Natural killer cell (primary cell): ENCODE measurements at regions not wholly inside any gene's neighbourhood (a gene's known extent, or its start where the extent isn't known, plus 50 kb on each side); places are given as distances from the start of the nearest gene placed in this dataset.

Experiments used
- ATAC-seq, 3 donors: fragments of 150-1000 bp in 2 of 3; fragments of 200-7000 bp in 1 of 3; cut with Tn5 transposase; 1 replicate in 1 of 3; 2 replicates in 2 of 3; pipeline ENCODE4 v1.10.0; 2021; ENCODE audit warnings: mild to moderate bottlenecking in 2 of 3, moderate library complexity in 2 of 3
- DNase-seq, 2 donors: peaks; one replicate each; pipeline versions ENCODE4 v3.0.0 to v3.0.0-alpha.2; 2013 to 2021; ENCODE audit warnings: mixed read lengths in 1 of 2
- H3K27ac ChIP-seq: one replicate; pipeline ENCODE4 v1.5.1; 2013; ENCODE audit warnings: mild to moderate bottlenecking, low read length
- H3K27me3 ChIP-seq: one replicate; pipeline ENCODE4 v1.6.1; 2013; ENCODE audit warnings: low read length; ENCODE audit not compliant: control insufficient read depth, insufficient read depth
- H3K36me3 ChIP-seq: one replicate; pipeline ENCODE4 v1.6.1; 2013; ENCODE audit warnings: low read length; ENCODE audit not compliant: control insufficient read depth, insufficient read depth
- H3K4me1 ChIP-seq: one replicate; pipeline ENCODE4 v1.6.1; 2013; ENCODE audit warnings: low read length; ENCODE audit not compliant: control insufficient read depth, insufficient read depth
- H3K4me3 ChIP-seq: one replicate; pipeline ENCODE4 v1.5.1; 2013; ENCODE audit warnings: low read length
- H3K9me3 ChIP-seq: one replicate; pipeline ENCODE4 v1.6.1; 2013; ENCODE audit warnings: low read length; ENCODE audit not compliant: control insufficient read depth, insufficient read depth
- H3K27ac Mint-ChIP-seq, 2 donors: one replicate each; pipeline ENCODE4 v1.8.0; 2022; ENCODE audit warnings: mild to moderate bottlenecking in 2 of 2, mixed read lengths in 2 of 2, moderate library complexity in 1 of 2
- H3K27me3 Mint-ChIP-seq, 2 donors: one replicate each; pipeline ENCODE4 v1.8.0; 2022; ENCODE audit warnings: low read depth in 2 of 2, mixed read lengths in 2 of 2
- H3K36me3 Mint-ChIP-seq: one replicate; pipeline ENCODE4 v1.8.0; 2022; ENCODE audit warnings: mixed read lengths
- H3K4me1 Mint-ChIP-seq, 2 donors: one replicate each; pipeline ENCODE4 v1.8.0; 2022; ENCODE audit warnings: mixed read lengths in 2 of 2
- H3K4me3 Mint-ChIP-seq: one replicate; pipeline ENCODE4 v1.8.0; 2022; ENCODE audit warnings: mild to moderate bottlenecking, moderate library complexity, mixed read lengths
- H3K9me3 Mint-ChIP-seq, 2 donors: one replicate each; pipeline ENCODE4 v1.8.0; 2022; ENCODE audit warnings: mixed read lengths in 2 of 2
- WGBS: methylation state at CpG from one replicate; pipeline ENCODE4 v1.1.7; 2013; ENCODE audit warnings: missing lambda C conversion rate; ENCODE audit not compliant: insufficient coverage; 5-methylcytosine and 5-hydroxymethylcytosine counted together
- intact Hi-C: fragments of 100-400 bp; cut with micrococcal nuclease; formaldehyde crosslinking; loops from one replicate; pipeline ENCODE4 v1.14.2; 2022
- TF ChIP-seq, protein P1 (sequence below): fragments of 200-600 bp; IDR thresholded peaks from one replicate; pipeline ENCODE4 v1.8.0; 2022; ENCODE audit warnings: antibody characterized with exemption

DNA sequence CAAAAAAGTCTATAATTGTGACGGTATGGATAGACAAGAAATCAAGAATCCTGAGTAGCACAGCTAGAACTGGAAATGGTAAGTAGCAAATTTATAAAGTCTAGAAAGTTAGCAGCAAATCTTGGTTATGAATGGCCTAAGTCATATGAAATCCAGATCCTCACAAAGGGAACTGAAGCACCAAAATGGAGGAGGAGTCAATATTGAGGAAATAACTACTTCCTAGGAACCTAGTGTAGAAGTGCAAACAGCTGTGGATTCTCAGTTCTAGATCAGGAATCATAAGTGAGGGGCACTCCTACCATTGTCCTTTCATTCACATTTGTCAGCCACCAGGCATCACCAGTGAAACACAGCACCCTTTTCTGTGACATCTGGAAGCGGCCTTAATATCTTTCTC lies 202.2 kb upstream of the DCN start:
- H3K9me3 Mint-ChIP-seq: no peaks in the 10 kb centered on the region
- no peaks in the 10 kb centered on the region for H3K36me3 ChIP-seq
- ATAC-seq: no peak
- no peak overlapping the region for H3K27ac Mint-ChIP-seq
- no peak overlapping the region for H3K4me3 Mint-ChIP-seq
- peaks cover 9 to 10% of the 10 kb centered on the region in 2 donors for H3K4me1 Mint-ChIP-seq
- TF ChIP-seq, protein P1, sequence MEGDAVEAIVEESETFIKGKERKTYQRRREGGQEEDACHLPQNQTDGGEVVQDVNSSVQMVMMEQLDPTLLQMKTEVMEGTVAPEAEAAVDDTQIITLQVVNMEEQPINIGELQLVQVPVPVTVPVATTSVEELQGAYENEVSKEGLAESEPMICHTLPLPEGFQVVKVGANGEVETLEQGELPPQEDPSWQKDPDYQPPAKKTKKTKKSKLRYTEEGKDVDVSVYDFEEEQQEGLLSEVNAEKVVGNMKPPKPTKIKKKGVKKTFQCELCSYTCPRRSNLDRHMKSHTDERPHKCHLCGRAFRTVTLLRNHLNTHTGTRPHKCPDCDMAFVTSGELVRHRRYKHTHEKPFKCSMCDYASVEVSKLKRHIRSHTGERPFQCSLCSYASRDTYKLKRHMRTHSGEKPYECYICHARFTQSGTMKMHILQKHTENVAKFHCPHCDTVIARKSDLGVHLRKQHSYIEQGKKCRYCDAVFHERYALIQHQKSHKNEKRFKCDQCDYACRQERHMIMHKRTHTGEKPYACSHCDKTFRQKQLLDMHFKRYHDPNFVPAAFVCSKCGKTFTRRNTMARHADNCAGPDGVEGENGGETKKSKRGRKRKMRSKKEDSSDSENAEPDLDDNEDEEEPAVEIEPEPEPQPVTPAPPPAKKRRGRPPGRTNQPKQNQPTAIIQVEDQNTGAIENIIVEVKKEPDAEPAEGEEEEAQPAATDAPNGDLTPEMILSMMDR: no peak
- no peaks in the 10 kb centered on the region for H3K36me3 Mint-ChIP-seq
- intact Hi-C loops: loop anchor here (5.0 to 10.0 kb wide), 2 partner anchors 760 to 1022 kb away; partner anchors contain the start of gene BTG1
- H3K27me3 ChIP-seq: peaks cover 6% of the 10 kb centered on the region
- no peak overlapping the region for H3K27ac ChIP-seq
- no peaks in the 10 kb centered on the region for H3K4me1 ChIP-seq
- H3K9me3 ChIP-seq: no peaks in the 10 kb centered on the region
- peaks cover 19 to 22% of the 10 kb centered on the region in 2 donors for H3K27me3 Mint-ChIP-seq
- WGBS: 100% methylated on average over 1 of the region's 2 CpGs
- H3K4me3 ChIP-seq: no peak overlapping the region
- DNase-seq: no peak

DNA sequence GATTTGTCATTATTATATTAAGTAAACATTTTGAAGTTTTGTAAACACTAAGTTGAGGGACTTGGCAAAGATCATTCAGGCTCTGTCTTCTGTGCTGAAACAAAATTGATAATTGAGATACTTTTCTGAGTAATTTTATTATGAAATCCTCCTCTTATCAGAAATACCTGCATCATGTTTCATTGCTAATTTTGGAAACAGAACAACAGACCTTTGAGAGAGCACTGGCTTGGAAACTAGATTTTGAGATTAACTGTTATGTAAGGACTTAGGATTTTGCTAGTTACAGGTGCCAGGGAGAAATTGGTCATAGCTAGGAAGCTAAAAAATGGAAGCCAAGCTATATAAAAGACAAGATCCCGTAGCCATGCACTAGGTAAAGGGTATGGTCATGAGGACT lies 201.7 kb upstream of the DCN start:
- intact Hi-C loops: loop anchor here (5.0 to 10.0 kb wide), 2 partner anchors 760 to 1023 kb away; partner anchors contain the start of gene BTG1
- H3K4me1 ChIP-seq: no peaks in the 10 kb centered on the region
- Mint-ChIP-seq H3K27me3 (peaks cover 19 to 22% of the 10 kb centered on the region in 2 donors), H3K4me3 (no peak overlapping the region), H3K9me3 (no peaks in the 10 kb centered on the region), H3K4me1 (peaks cover 9 to 10% of the 10 kb centered on the region in 2 donors), H3K27ac (no peak overlapping the region), H3K36me3 (no peaks in the 10 kb centered on the region)
- no peak overlapping the region for H3K4me3 ChIP-seq
- no peaks in the 10 kb centered on the region for H3K36me3 ChIP-seq
- H3K9me3 ChIP-seq: no peaks in the 10 kb centered on the region
- WGBS: 82% methylated on average over 1 of the region's 1 CpG
- ATAC-seq (no peak), DNase-seq (no peak)
- peaks cover 6% of the 10 kb centered on the region for H3K27me3 ChIP-seq
- TF ChIP-seq, protein P1: no peak
- H3K27ac ChIP-seq: no peak overlapping the region

DNA sequence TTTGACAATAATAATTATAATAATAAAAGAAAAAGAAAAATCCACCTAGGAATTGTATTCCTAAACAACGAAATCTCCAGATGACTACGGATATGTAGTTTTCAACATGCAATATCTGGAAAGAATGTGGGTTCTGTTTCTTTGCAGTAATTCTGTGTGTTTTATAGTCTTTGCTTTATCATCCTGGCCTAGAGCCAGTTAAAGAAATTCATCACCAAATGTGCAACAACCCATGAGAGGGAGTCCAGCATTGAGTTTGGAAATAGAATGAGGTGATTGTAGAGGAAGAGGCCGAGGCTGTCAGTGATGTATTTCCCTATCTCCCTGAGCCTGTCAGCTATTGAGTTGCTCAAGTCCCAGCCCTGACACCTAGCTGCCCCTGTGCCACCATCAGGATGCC lies 200.5 kb upstream of the DCN start:
- Histone ChIP-seq H3K27ac (no peak overlapping the region), H3K4me3 (no peak overlapping the region), H3K4me1 (no peaks in the 10 kb centered on the region), H3K27me3 (peaks cover 6% of the 10 kb centered on the region), H3K36me3 (no peaks in the 10 kb centered on the region), H3K9me3 (no peaks in the 10 kb centered on the region)
- H3K4me1 Mint-ChIP-seq: peaks cover 9 to 10% of the 10 kb centered on the region in 2 donors
- no peak overlapping the region for H3K4me3 Mint-ChIP-seq
- H3K36me3 Mint-ChIP-seq: no peaks in the 10 kb centered on the region
- peaks cover 28 to 34% of the 10 kb centered on the region in 2 donors for H3K27me3 Mint-ChIP-seq
- no peaks in the 10 kb centered on the region for H3K9me3 Mint-ChIP-seq
- WGBS: 73% methylated on average over 3 of the region's 3 CpGs
- no peak for DNase-seq
- intact Hi-C loops: loop anchor here (5.0 to 10.0 kb wide), 2 partner anchors 762 to 1024 kb away; partner anchors contain the start of gene BTG1
- TF ChIP-seq, protein P1: no peak
- H3K27ac Mint-ChIP-seq: no peak overlapping the region
- ATAC-seq: no peak

DNA sequence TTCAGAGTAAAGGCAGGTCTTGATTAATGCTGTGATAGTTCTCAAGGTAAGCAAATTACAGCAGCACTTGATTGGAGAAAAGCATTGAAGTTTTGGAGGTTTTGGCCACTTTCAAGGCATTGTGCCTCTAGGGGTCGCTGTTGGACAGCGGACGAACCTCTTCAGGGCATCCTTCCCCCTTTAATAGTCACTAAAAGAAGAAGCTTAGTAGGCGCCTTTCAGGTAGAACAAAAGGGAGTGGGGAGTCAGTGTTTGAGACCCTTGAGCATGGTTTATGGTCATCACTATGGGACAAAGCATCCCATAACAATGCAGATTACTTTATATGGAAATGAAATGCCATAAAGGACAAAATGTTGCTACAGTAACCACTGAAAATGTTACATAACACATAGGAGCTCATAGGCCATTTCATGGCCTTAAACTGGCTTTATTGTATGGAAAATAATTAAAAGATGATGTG lies 199.5 kb upstream of the DCN start:
- H3K4me3 ChIP-seq: no peak overlapping the region
- 10% methylated on average over 4 of the region's 4 CpGs for WGBS
- H3K27ac ChIP-seq: no peak overlapping the region
- intact Hi-C loops: loop anchor here (1.0 to 10.0 kb wide), 4 partner anchors 763 to 1268 kb away; partner anchors contain the start of gene BTG1
- Mint-ChIP-seq H3K36me3 (no peaks in the 10 kb centered on the region), H3K9me3 (no peaks in the 10 kb centered on the region), H3K27me3 (peaks cover 24 to 34% of the 10 kb centered on the region in 2 donors), H3K27ac (peak overlapping the region in 1 of 2 donors; percentile 39), H3K4me3 (no peak overlapping the region), H3K4me1 (peaks cover 9 to 10% of the 10 kb centered on the region in 2 donors)
- ATAC-seq: peak; percentile 79 to 88 (median 85)
- peaks cover 6% of the 10 kb centered on the region for H3K27me3 ChIP-seq
- no peaks in the 10 kb centered on the region for H3K4me1 ChIP-seq
- no peaks in the 10 kb centered on the region for H3K36me3 ChIP-seq
- no peaks in the 10 kb centered on the region for H3K9me3 ChIP-seq
- TF ChIP-seq, protein P1: peak; percentile 98
- DNase-seq: peak; percentile 75 to 92
